22Rv1 (cell line): ENCODE measurements at regions not wholly inside any gene's neighbourhood (a gene's known extent, or its start where the extent isn't known, plus 50 kb on each side); places are given as distances from the start of the nearest gene placed in this dataset.

Experiments
- CTCF ChIP-seq: fragments of 450-650 bp; IDR thresholded peaks from 2 replicates; pipeline ENCODE4 v1.5.1; 2017; ENCODE audit warnings: mild to moderate bottlenecking
- ZFX ChIP-seq: fragments of 450-650 bp; IDR thresholded peaks from 2 replicates; pipeline ENCODE4 v1.6.1; 2017; ENCODE audit warnings: antibody characterized with exemption, borderline replicate concordance

- TF ChIP-seq CTCF (no peak), ZFX (no peak)
Observed at GRCh38 chr6:105800871-105801270, 285.3 kb upstream of the PRDM1 start.
